ENCODE measurements at regions not wholly inside any gene's neighbourhood (a gene's known extent, or its start where the extent isn't known, plus 50 kb on each side); places are given as distances from the start of the nearest gene placed in this dataset.

- TF ChIP-seq, protein P1, sequence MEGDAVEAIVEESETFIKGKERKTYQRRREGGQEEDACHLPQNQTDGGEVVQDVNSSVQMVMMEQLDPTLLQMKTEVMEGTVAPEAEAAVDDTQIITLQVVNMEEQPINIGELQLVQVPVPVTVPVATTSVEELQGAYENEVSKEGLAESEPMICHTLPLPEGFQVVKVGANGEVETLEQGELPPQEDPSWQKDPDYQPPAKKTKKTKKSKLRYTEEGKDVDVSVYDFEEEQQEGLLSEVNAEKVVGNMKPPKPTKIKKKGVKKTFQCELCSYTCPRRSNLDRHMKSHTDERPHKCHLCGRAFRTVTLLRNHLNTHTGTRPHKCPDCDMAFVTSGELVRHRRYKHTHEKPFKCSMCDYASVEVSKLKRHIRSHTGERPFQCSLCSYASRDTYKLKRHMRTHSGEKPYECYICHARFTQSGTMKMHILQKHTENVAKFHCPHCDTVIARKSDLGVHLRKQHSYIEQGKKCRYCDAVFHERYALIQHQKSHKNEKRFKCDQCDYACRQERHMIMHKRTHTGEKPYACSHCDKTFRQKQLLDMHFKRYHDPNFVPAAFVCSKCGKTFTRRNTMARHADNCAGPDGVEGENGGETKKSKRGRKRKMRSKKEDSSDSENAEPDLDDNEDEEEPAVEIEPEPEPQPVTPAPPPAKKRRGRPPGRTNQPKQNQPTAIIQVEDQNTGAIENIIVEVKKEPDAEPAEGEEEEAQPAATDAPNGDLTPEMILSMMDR (IDR thresholded peaks at IDR 0.05) = no peak
- no peak for TF ChIP-seq POLR2A (IDR thresholded peaks at IDR 0.05)
Measured at GRCh38 chr2:63784461-63784860, 57.2 kb upstream of the UGP2 start.
